Activated T-helper 17 cell treated with anti-CD3 and anti-CD28 coated beads, Interleukin-2, amount 50 U/mL, for 72 hours (primary cell): ENCODE measurements at regions not wholly inside any gene's neighbourhood (a gene's known extent, or its start where the extent isn't known, plus 50 kb on each side); places are given as distances from the start of the nearest gene placed in this dataset.

Experiments used
- ATAC-seq: fragments of 150-1000 bp; cut with Tn5 transposase; replicated peaks from 2 replicates; pipeline ENCODE4 v1.10.0; 2021; ENCODE audit warnings: mild to moderate bottlenecking, moderate library complexity
- H3K27ac Mint-ChIP-seq: one replicate; pipeline ENCODE4 v1.8.0; 2022; ENCODE audit warnings: mixed read lengths
- H3K27me3 Mint-ChIP-seq: one replicate; pipeline ENCODE4 v1.8.0; 2022; ENCODE audit warnings: mixed read lengths
- H3K36me3 Mint-ChIP-seq: one replicate; pipeline ENCODE4 v1.8.0; 2022; ENCODE audit warnings: low read depth, mild to moderate bottlenecking, mixed read lengths
- H3K4me1 Mint-ChIP-seq: one replicate; pipeline ENCODE4 v1.8.0; 2022; ENCODE audit warnings: mixed read lengths
- H3K4me3 Mint-ChIP-seq: one replicate; pipeline ENCODE4 v1.8.0; 2022; ENCODE audit warnings: mild to moderate bottlenecking, mixed read lengths
- H3K9me3 Mint-ChIP-seq: one replicate; pipeline ENCODE4 v1.8.0; 2022; ENCODE audit warnings: mixed read lengths

- no peaks in the 10 kb centered on the region for H3K4me1 Mint-ChIP-seq
- no peak for ATAC-seq
- no peaks in the 10 kb centered on the region for H3K27me3 Mint-ChIP-seq
- H3K9me3 Mint-ChIP-seq, result peaks cover 21% of the 10 kb centered on the region
- no peaks in the 10 kb centered on the region for H3K36me3 Mint-ChIP-seq
- H3K4me3 Mint-ChIP-seq, result no peak overlapping the region
- no peak overlapping the region for H3K27ac Mint-ChIP-seq
Measured at GRCh38 chr16:61596655-61597054, 439.6 kb downstream of the CDH8 start.

GRCh38 chr16:61595605-61596004, 440.6 kb downstream of the CDH8 start:
- Mint-ChIP-seq H3K4me1 (no peaks in the 10 kb centered on the region), H3K36me3 (no peaks in the 10 kb centered on the region)

GRCh38 chr16:61590577-61590976, 445.7 kb downstream of the CDH8 start:
- H3K4me1 Mint-ChIP-seq, result no peaks in the 10 kb centered on the region
- H3K27ac Mint-ChIP-seq, result no peak overlapping the region
- no peaks in the 10 kb centered on the region for H3K27me3 Mint-ChIP-seq
- peaks cover 18% of the 10 kb centered on the region for H3K9me3 Mint-ChIP-seq
- no peak overlapping the region for H3K4me3 Mint-ChIP-seq
- H3K36me3 Mint-ChIP-seq, result no peaks in the 10 kb centered on the region
- ATAC-seq, result no peak

More at GRCh38 chr16:61595605-61596004, 440.6 kb downstream of the CDH8 start:
- ATAC-seq, result no peak
- H3K4me3 Mint-ChIP-seq, result no peak overlapping the region
- no peaks in the 10 kb centered on the region for H3K27me3 Mint-ChIP-seq
- H3K27ac Mint-ChIP-seq, result no peak overlapping the region
- peaks cover 25% of the 10 kb centered on the region for H3K9me3 Mint-ChIP-seq

GRCh38 chr16:61587526-61587925, 448.7 kb downstream of the CDH8 start:
- Mint-ChIP-seq H3K9me3 (peaks cover 11% of the 10 kb centered on the region), H3K27ac (no peak overlapping the region)

GRCh38 chr16:61581417-61582046, 454.7 kb downstream of the CDH8 start:
- no peak for ATAC-seq
- H3K27me3 Mint-ChIP-seq, result no peaks in the 10 kb centered on the region
- no peaks in the 10 kb centered on the region for H3K36me3 Mint-ChIP-seq
- peaks cover 15% of the 10 kb centered on the region for H3K9me3 Mint-ChIP-seq
- no peaks in the 10 kb centered on the region for H3K4me1 Mint-ChIP-seq
- no peak overlapping the region for H3K4me3 Mint-ChIP-seq
- no peak overlapping the region for H3K27ac Mint-ChIP-seq

More at GRCh38 chr16:61587526-61587925, 448.7 kb downstream of the CDH8 start:
- Mint-ChIP-seq H3K4me3 (no peak overlapping the region), H3K4me1 (no peaks in the 10 kb centered on the region), H3K36me3 (no peaks in the 10 kb centered on the region), H3K27me3 (no peaks in the 10 kb centered on the region)
- no peak for ATAC-seq

GRCh38 chr16:61580579-61580978, 455.7 kb downstream of the CDH8 start:
- ATAC-seq, result no peak
- no peaks in the 10 kb centered on the region for H3K27me3 Mint-ChIP-seq
- peaks cover 20% of the 10 kb centered on the region for H3K9me3 Mint-ChIP-seq
- no peak overlapping the region for H3K27ac Mint-ChIP-seq
- H3K4me1 Mint-ChIP-seq, result no peaks in the 10 kb centered on the region
- H3K36me3 Mint-ChIP-seq, result no peaks in the 10 kb centered on the region
- no peak overlapping the region for H3K4me3 Mint-ChIP-seq

GRCh38 chr16:61579195-61579594, 457.0 kb downstream of the CDH8 start:
- H3K36me3 Mint-ChIP-seq, result no peaks in the 10 kb centered on the region
- H3K4me3 Mint-ChIP-seq, result no peak overlapping the region
- no peak overlapping the region for H3K27ac Mint-ChIP-seq
- no peaks in the 10 kb centered on the region for H3K4me1 Mint-ChIP-seq
- no peak for ATAC-seq
- H3K27me3 Mint-ChIP-seq, result no peaks in the 10 kb centered on the region
- H3K9me3 Mint-ChIP-seq, result peaks cover 22% of the 10 kb centered on the region

GRCh38 chr16:61576476-61576875, 459.8 kb downstream of the CDH8 start:
- H3K4me1 Mint-ChIP-seq, result no peaks in the 10 kb centered on the region

GRCh38 chr16:61575617-61576016, 460.6 kb downstream of the CDH8 start:
- no peak for ATAC-seq
- Mint-ChIP-seq H3K4me3 (no peak overlapping the region), H3K4me1 (no peaks in the 10 kb centered on the region), H3K36me3 (no peaks in the 10 kb centered on the region), H3K27ac (no peak overlapping the region), H3K9me3 (peaks cover 32% of the 10 kb centered on the region), H3K27me3 (no peaks in the 10 kb centered on the region)

More at GRCh38 chr16:61576476-61576875, 459.8 kb downstream of the CDH8 start:
- H3K4me3 Mint-ChIP-seq, result no peak overlapping the region
- H3K27ac Mint-ChIP-seq, result no peak overlapping the region
- no peaks in the 10 kb centered on the region for H3K27me3 Mint-ChIP-seq
- no peak for ATAC-seq
- H3K9me3 Mint-ChIP-seq, result peaks cover 32% of the 10 kb centered on the region
- no peaks in the 10 kb centered on the region for H3K36me3 Mint-ChIP-seq

- ATAC-seq, result no peak
Measured at GRCh38 chr16:61569028-61569427, 467.2 kb downstream of the CDH8 start.

GRCh38 chr16:61564716-61565115, 471.5 kb downstream of the CDH8 start:
- ATAC-seq, result no peak
- Mint-ChIP-seq H3K4me1 (no peaks in the 10 kb centered on the region), H3K4me3 (no peak overlapping the region), H3K9me3 (peaks cover 35% of the 10 kb centered on the region), H3K27ac (no peak overlapping the region), H3K36me3 (no peaks in the 10 kb centered on the region), H3K27me3 (no peaks in the 10 kb centered on the region)

More at GRCh38 chr16:61569028-61569427, 467.2 kb downstream of the CDH8 start:
- Mint-ChIP-seq H3K4me1 (no peaks in the 10 kb centered on the region), H3K4me3 (no peak overlapping the region), H3K27me3 (no peaks in the 10 kb centered on the region), H3K9me3 (peaks cover 33% of the 10 kb centered on the region), H3K36me3 (no peaks in the 10 kb centered on the region), H3K27ac (no peak overlapping the region)

- H3K4me1 Mint-ChIP-seq, result no peaks in the 10 kb centered on the region
- no peaks in the 10 kb centered on the region for H3K27me3 Mint-ChIP-seq
- peaks cover 10% of the 10 kb centered on the region for H3K9me3 Mint-ChIP-seq
- no peaks in the 10 kb centered on the region for H3K36me3 Mint-ChIP-seq
- H3K27ac Mint-ChIP-seq, result no peak overlapping the region
- ATAC-seq, result no peak
- no peak overlapping the region for H3K4me3 Mint-ChIP-seq
Measured at GRCh38 chr16:61555718-61556441, 480.4 kb downstream of the CDH8 start.

GRCh38 chr16:61549327-61549726, 486.9 kb downstream of the CDH8 start:
- Mint-ChIP-seq H3K27me3 (no peaks in the 10 kb centered on the region), H3K9me3 (peaks cover 23% of the 10 kb centered on the region), H3K27ac (no peak overlapping the region), H3K4me3 (no peak overlapping the region), H3K4me1 (no peaks in the 10 kb centered on the region), H3K36me3 (no peaks in the 10 kb centered on the region)
- ATAC-seq, result no peak

- H3K9me3 Mint-ChIP-seq, result peaks cover 22% of the 10 kb centered on the region
- H3K27ac Mint-ChIP-seq, result no peak overlapping the region
- no peak overlapping the region for H3K4me3 Mint-ChIP-seq
- no peaks in the 10 kb centered on the region for H3K27me3 Mint-ChIP-seq
- H3K4me1 Mint-ChIP-seq, result no peaks in the 10 kb centered on the region
- H3K36me3 Mint-ChIP-seq, result no peaks in the 10 kb centered on the region
- no peak for ATAC-seq
Measured at GRCh38 chr16:61547626-61548025, 488.6 kb downstream of the CDH8 start.

GRCh38 chr16:61544165-61544564, 492.1 kb downstream of the CDH8 start:
- Mint-ChIP-seq H3K27ac (no peak overlapping the region), H3K27me3 (no peaks in the 10 kb centered on the region), H3K9me3 (peaks cover 27% of the 10 kb centered on the region), H3K36me3 (no peaks in the 10 kb centered on the region), H3K4me3 (no peak overlapping the region), H3K4me1 (no peaks in the 10 kb centered on the region)
- ATAC-seq, result no peak
